ENCODE measurements at regions not wholly inside any gene's neighbourhood (a gene's known extent, or its start where the extent isn't known, plus 50 kb on each side); places are given as distances from the start of the nearest gene placed in this dataset.

- DNase-seq (ENCODE audit: low spot score), result no peak
Observed at GRCh38 chr4:53694666-53695065, 103.4 kb upstream of the LNX1 start.

DNA sequence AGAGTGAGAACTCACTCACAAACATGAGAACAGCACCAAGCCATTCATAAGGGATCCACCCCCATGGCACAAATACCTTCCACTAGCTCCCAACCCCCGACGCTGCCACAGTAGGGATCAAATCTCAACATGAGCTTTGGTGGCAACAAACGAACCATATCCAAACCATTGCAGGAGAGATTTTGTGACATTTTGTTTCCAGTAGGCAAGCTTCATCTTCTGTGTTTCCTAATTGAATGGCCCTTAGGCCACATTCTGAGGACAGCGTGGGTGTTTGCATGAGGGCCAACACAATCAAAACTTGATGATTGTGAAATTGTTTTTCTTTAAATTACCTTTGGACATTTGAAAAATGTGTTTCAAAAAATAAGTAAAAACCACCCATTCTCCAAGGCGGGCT, 102.6 kb upstream of the LNX1 start:
- DNase-seq (ENCODE audit: low spot score), result no peak

GRCh38 chr4:53693408-53693807, 102.1 kb upstream of the LNX1 start:
- DNase-seq (ENCODE audit: low spot score), result no peak

- peak; percentile 56 for DNase-seq (ENCODE audit: low spot score)
Observed at GRCh38 chr4:53688186-53688790, 97.0 kb upstream of the LNX1 start.

DNA sequence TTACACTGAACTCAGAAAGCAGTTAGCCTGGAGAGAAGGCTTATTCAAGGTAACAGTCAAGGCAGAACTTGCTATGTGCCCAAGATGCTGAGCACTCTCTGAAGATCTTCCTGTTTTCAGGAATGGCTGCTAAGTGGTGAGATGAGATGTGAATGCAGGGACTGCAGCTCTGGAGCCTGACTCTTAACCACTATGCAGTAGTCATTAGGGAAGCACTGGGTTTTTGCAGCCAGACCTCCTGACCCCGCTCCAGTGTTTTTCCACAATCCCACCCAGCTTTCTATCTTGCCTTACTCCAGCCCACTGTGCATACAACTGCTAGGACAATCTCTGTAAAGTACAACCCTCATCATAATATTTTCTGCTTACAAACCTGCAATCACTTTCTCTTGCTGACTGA, 95.2 kb upstream of the LNX1 start:
- no peak for DNase-seq (ENCODE audit: low spot score)

- peak; percentile 42 for DNase-seq (ENCODE audit: low spot score)
Observed at GRCh38 chr4:53684136-53685130, 93.1 kb upstream of the LNX1 start.

DNA sequence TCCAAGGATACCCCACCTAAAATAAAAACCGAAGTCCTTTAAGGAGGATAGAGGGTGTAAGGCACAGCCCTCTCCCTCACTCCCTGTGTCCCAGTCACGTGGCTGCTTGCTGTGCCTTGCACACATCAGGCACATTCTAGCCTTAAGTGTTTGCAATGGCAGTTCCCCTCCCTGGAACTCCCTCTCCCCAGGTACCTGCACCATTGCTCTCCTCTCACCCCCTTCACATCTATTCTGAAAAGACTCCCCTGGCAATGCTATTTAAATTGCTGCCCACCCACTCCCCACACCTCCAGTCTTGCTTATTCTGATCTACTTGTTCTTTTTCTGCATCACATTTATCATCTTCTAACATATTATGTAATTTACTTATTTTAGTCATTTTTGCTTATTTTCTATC, 91.6 kb upstream of the LNX1 start:
- no peak for DNase-seq (ENCODE audit: low spot score)

- DNase-seq (ENCODE audit: low spot score), result no peak
Observed at GRCh38 chr4:53682196-53682595, 90.9 kb upstream of the LNX1 start.

- no peak for DNase-seq (ENCODE audit: low spot score)
Observed at GRCh38 chr4:53680598-53680997, 89.3 kb upstream of the LNX1 start.

GRCh38 chr4:53680168-53680567, 88.9 kb upstream of the LNX1 start:
- DNase-seq (ENCODE audit: low spot score), result no peak

GRCh38 chr4:53676402-53676871, 85.2 kb upstream of the LNX1 start:
- DNase-seq (ENCODE audit: low spot score), result no peak

- DNase-seq (ENCODE audit: low spot score), result no peak
Observed at GRCh38 chr4:53674903-53675302, 83.6 kb upstream of the LNX1 start.

- DNase-seq (ENCODE audit: low spot score), result no peak
Observed at GRCh38 chr4:53672873-53673272, 81.6 kb upstream of the LNX1 start.

- no peak for DNase-seq (ENCODE audit: low spot score)
Observed at GRCh38 chr4:53671757-53672156, 80.5 kb upstream of the LNX1 start.

DNA sequence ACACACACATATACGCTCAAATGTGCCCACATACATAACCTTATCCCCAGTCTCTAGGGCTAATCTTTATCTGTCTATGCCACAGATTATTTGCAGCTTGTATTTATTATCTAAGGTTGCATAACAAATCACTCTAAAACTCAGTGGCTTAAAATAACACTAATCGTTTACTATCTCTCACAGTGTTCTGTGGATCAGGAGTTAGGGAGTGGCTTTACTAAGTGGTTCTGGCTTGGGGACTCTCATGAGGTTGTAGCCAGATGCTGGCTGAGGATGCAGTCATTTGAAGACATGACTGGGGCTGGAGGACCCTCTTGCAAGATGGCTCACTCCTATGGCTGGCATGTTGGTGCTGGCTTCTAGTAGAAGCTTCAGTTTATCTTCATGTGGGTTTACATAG, 68.5 kb upstream of the LNX1 start:
- no peak for DNase-seq (ENCODE audit: low spot score)

GRCh38 chr4:53659112-53659511, 67.8 kb upstream of the LNX1 start:
- no peak for DNase-seq (ENCODE audit: low spot score)

DNA sequence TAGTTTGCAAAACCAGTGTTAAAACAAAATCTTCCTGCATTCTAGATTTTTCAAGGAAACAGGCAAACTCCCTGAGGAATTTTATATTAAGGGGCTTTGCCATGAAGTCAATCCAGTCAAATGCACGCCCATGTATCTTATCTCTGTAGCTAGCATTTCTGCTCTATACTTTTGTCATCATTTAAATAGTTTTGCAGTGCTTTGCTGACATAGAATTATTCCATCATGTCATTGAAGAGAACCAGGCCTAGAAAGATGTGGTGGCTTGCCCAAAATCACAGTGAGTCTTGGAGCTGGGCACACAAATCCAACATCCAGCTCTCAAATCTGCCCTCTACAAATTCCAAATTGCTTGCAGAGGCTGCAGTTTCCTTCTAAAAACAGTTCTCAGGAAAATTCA, 66.7 kb upstream of the LNX1 start:
- DNase-seq (ENCODE audit: low spot score), result peak; percentile 74

DNA sequence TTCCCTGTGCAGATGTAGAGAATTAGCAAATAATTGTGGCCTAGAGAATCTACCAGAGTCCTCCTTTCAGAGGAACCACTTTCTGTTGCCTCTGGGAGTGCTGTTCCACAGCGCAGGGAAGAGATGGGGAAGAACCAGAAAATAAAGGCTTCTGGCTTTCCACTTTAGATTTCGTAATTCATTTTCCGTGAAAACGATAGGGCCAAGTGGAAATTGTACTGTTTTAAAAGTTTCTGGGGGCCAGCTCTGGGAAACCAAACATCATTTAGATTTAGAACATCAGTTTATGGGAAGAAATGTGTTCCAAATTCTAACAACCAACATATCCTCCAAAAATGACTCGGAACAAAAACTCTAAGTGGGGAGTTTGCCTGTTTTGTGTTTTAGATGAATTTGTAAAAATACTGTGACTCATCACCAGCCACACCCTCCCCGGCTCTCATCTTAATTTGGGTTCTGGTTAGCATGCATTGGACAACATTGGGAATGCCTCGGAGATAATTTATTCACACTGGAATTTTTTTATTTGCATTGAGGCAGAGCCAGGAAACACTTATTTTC, 65.2 kb upstream of the LNX1 start:
- no peak for DNase-seq (ENCODE audit: low spot score)

- no peak for DNase-seq (ENCODE audit: low spot score)
Observed at GRCh38 chr4:53654300-53654758, 63.0 kb upstream of the LNX1 start.

GRCh38 chr4:53653484-53654053, 62.3 kb upstream of the LNX1 start:
- no peak for DNase-seq (ENCODE audit: low spot score)

DNA sequence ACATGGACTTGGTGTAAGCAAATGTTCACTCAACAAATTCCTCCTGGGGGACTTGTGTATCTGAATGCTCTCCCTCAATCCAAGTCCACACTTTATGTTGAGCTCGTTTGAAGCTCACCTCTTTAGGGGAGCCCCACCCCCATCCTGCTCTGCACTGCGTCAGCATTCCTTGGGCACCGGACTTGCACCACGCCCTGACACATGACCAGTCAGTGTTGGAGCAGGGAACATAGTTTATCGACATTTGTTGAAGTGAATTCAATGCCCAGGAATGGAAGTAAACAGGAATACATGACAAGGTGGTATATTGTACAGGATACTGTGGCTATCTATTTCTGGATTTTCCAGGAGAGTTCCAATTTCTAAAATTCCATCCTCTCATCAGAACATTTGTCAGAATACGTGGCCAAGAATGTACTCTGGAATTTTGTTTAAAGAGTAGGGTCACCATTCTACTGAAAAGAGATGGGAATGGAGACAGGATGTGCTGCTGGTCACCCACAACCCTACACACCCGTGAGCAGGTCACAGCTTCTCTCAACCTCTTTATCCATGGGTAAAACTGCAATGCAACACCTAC, 60.0 kb upstream of the LNX1 start:
- DNase-seq (ENCODE audit: low spot score), result no peak

GRCh38 chr4:53649357-53649756, 58.1 kb upstream of the LNX1 start:
- no peak for DNase-seq (ENCODE audit: low spot score)

Measured in umbilical cord (tissue), 1 donor.